ENCODE measurements at regions not wholly inside any gene's neighbourhood (a gene's known extent, or its start where the extent isn't known, plus 50 kb on each side); places are given as distances from the start of the nearest gene placed in this dataset.

DNA sequence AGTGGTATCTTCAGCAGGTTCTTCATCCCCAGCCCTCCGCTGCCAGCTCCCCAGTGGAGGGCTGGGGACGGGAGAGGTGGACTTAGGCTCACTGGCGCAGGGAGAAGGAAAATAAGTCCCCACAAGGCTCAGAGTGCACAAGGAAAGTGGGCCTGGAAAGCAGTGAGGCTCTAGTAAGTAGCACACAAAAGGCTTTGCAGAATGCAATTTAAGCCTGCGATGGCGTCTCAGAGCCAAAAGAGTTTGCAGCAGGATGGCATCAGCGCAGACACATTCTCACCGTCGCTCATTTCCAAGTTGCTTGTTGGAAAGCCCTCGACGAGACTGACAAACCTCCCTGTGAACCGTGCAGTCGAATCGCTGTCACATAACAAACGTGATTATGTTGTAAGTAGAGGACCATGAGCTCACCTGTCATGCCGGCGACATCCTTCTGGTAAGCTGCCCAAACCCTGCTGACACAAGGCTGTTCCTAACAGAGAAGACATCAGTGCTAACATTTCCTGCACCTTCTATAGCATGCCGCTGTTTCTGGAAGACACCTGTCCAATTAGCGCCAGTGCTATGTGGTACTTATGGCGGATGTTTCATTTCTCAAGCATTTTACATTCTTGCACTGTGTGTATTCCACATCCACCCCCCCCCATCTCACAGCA lies 98.3 kb upstream of the NPVF start:
- Mint-ChIP-seq H3K27me3 (ENCODE audit: unreplicated experiment) (no peaks in the 10 kb centered on the region), H3K4me1 (ENCODE audit: low read depth, unreplicated experiment) (no peaks in the 10 kb centered on the region), H3K27ac (ENCODE audit: unreplicated experiment) (no peak overlapping the region), H3K4me3 (ENCODE audit: unreplicated experiment) (no peak overlapping the region), H3K9me3 (ENCODE audit: unreplicated experiment) (no peaks in the 10 kb centered on the region), H3K36me3 (ENCODE audit: unreplicated experiment) (no peaks in the 10 kb centered on the region)
- TF ChIP-seq, protein P1, sequence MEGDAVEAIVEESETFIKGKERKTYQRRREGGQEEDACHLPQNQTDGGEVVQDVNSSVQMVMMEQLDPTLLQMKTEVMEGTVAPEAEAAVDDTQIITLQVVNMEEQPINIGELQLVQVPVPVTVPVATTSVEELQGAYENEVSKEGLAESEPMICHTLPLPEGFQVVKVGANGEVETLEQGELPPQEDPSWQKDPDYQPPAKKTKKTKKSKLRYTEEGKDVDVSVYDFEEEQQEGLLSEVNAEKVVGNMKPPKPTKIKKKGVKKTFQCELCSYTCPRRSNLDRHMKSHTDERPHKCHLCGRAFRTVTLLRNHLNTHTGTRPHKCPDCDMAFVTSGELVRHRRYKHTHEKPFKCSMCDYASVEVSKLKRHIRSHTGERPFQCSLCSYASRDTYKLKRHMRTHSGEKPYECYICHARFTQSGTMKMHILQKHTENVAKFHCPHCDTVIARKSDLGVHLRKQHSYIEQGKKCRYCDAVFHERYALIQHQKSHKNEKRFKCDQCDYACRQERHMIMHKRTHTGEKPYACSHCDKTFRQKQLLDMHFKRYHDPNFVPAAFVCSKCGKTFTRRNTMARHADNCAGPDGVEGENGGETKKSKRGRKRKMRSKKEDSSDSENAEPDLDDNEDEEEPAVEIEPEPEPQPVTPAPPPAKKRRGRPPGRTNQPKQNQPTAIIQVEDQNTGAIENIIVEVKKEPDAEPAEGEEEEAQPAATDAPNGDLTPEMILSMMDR (IDR thresholded peaks at IDR 0.05; ENCODE audit: partially characterized antibody, unreplicated experiment), result no peak
- no peak for DNase-seq

DNA sequence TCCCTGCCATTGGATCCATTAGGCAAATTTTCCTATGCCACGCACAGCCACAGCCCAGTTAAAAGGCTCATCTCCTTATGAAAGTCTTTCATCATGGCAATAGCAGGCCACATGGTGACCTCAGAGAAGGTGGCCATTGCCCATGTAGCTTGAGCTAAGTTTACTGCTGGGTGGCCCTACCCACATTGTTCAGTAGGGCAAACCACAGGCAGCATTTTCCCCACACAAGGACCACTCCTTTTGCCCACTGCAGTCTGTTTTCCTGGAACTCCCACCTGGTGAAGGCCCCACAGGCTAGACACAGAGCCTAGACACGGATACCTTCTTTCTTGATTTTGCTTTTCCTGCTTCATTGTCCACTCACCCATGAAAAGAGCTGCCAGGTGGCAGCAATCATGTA lies 101.5 kb upstream of the NPVF start:
- TF ChIP-seq, protein P1 (IDR thresholded peaks at IDR 0.05; ENCODE audit: partially characterized antibody, unreplicated experiment), result no peak
- Mint-ChIP-seq H3K9me3 (ENCODE audit: unreplicated experiment) (no peaks in the 10 kb centered on the region), H3K4me1 (ENCODE audit: low read depth, unreplicated experiment) (no peaks in the 10 kb centered on the region), H3K27ac (ENCODE audit: unreplicated experiment) (no peak overlapping the region), H3K27me3 (ENCODE audit: unreplicated experiment) (no peaks in the 10 kb centered on the region), H3K36me3 (ENCODE audit: unreplicated experiment) (no peaks in the 10 kb centered on the region), H3K4me3 (ENCODE audit: unreplicated experiment) (no peak overlapping the region)
- no peak for DNase-seq

DNA sequence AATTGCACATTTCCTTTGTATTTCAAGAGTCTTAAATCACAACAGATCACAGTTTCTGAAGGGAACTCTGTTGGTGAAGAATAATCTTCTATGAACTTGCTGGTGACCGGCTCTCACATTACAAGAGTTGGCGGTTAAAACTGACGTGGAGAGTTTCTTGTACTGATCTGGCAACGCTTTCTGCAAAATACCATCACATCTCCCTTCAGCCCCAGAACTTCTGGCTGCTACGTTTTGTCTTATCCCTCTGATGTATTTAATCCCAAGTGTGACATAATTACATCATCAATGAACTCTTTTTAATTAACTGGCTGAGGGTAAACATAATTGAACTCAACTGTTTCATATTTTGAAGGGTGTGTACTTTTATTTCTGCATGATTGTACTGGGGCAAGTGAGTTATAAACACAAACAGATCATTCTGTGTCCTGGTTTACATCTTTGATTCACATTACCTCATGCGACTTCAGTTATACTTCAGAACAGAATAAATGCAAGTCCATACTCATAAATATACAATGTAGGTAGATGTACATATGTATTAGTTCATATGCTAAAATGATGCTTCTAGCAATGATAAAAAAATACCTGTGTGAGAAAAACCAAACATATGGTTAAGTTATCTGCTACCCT lies 105.1 kb upstream of the NPVF start:
- H3K36me3 Mint-ChIP-seq (ENCODE audit: unreplicated experiment), result no peaks in the 10 kb centered on the region
- H3K4me1 Mint-ChIP-seq (ENCODE audit: low read depth, unreplicated experiment), result no peaks in the 10 kb centered on the region
- no peaks in the 10 kb centered on the region for H3K9me3 Mint-ChIP-seq (ENCODE audit: unreplicated experiment)
- H3K27ac Mint-ChIP-seq (ENCODE audit: unreplicated experiment), result no peak overlapping the region
- TF ChIP-seq, protein P1 (IDR thresholded peaks at IDR 0.05; ENCODE audit: partially characterized antibody, unreplicated experiment), result no peak
- H3K27me3 Mint-ChIP-seq (ENCODE audit: unreplicated experiment), result no peaks in the 10 kb centered on the region
- no peak overlapping the region for H3K4me3 Mint-ChIP-seq (ENCODE audit: unreplicated experiment)
- DNase-seq, result no peak

DNA sequence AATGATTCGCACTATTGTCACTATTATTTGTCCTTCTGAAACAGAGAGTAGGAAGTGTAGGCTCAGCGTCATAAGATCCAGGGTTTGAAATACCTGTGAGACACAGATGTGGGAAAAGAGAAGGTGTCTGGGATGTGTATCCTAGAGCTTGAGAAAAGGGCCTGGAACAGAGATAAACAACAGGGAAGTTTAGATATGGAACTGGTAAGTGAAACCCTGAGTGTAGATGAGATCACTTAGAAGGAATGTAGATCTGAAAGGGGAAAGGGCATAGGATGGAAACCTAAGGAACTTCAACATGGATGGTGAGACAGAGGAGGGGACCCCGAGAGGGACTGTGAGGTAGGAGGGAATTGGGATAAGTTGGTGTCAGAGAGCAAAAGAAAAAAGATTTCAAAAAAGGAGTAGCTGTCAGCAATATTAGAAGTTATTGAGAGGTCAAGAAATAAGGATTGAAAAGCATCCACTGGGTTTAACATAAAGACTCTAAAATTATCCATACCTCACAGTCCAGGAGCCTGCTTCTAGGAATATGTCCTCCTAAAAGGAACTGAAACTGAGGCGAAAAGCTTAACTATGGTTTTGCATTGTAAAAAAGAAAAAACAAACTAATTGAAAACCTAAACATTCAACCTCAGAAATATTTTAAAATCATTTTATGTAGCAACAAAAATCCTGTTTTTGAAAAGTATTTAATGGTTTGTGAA lies 119.2 kb upstream of the NPVF start:
- no peak for DNase-seq
- Mint-ChIP-seq H3K9me3 (ENCODE audit: unreplicated experiment) (no peaks in the 10 kb centered on the region), H3K36me3 (ENCODE audit: unreplicated experiment) (no peaks in the 10 kb centered on the region), H3K4me3 (ENCODE audit: unreplicated experiment) (no peak overlapping the region), H3K4me1 (ENCODE audit: low read depth, unreplicated experiment) (no peaks in the 10 kb centered on the region), H3K27me3 (ENCODE audit: unreplicated experiment) (no peaks in the 10 kb centered on the region), H3K27ac (ENCODE audit: unreplicated experiment) (no peak overlapping the region)
- TF ChIP-seq, protein P1 (IDR thresholded peaks at IDR 0.05; ENCODE audit: partially characterized antibody, unreplicated experiment), result no peak

DNA sequence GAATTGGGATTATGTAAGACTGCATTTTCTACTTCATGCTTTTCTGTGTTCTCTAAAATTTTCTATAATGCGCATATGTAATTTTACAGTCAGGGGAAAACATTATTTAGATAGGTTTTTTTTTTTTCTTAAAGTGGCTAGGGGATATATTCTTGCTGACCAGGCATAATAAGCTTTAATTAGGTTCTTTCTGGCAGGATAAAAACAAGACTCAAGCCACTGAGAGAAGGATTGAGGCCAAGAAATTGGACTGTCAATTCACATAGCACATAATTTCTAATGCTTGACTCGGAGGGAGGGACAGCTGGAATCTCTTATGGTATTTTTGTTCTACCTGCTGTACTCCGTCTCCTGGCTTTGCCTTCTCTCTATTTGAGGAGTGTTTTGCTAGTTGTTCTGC lies 119.8 kb upstream of the NPVF start:
- H3K36me3 Mint-ChIP-seq (ENCODE audit: unreplicated experiment), result no peaks in the 10 kb centered on the region
- H3K27me3 Mint-ChIP-seq (ENCODE audit: unreplicated experiment), result no peaks in the 10 kb centered on the region
- TF ChIP-seq, protein P1 (IDR thresholded peaks at IDR 0.05; ENCODE audit: partially characterized antibody, unreplicated experiment), result no peak
- H3K4me1 Mint-ChIP-seq (ENCODE audit: low read depth, unreplicated experiment), result no peaks in the 10 kb centered on the region
- DNase-seq, result no peak
- H3K4me3 Mint-ChIP-seq (ENCODE audit: unreplicated experiment), result no peak overlapping the region
- H3K9me3 Mint-ChIP-seq (ENCODE audit: unreplicated experiment), result no peaks in the 10 kb centered on the region
- H3K27ac Mint-ChIP-seq (ENCODE audit: unreplicated experiment), result no peak overlapping the region

Measured in glutamatergic neuron (in vitro differentiated cells).